ENCODE measurements at regions not wholly inside any gene's neighbourhood (a gene's known extent, or its start where the extent isn't known, plus 50 kb on each side); places are given as distances from the start of the nearest gene placed in this dataset.
"Not testable (repeated sequence)": the region's sequence is repeated elsewhere in the genome, so short reads cannot be mapped to it uniquely, and the experiment has no call there.

DNA sequence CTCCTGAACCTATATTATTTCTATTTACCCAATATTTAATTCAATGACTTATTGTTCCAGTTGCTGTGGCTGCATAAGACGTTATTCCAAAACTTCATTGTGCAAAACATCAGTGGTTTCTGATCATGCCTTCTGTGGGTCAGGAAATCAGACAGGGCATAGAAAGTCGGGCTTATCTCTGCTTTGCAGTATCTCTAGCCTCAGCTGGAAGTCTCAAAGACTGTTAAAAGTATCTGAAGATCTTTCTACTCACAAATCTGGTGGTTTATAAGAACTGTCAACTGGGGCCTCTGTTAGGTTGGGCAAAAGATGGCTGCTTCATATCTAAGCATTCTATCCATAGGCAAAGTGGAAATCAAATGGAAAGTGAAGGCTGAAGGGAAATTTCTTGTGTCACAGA, 687.7 kb upstream of the ARRDC3 start:
- no peak for DNase-seq

DNA sequence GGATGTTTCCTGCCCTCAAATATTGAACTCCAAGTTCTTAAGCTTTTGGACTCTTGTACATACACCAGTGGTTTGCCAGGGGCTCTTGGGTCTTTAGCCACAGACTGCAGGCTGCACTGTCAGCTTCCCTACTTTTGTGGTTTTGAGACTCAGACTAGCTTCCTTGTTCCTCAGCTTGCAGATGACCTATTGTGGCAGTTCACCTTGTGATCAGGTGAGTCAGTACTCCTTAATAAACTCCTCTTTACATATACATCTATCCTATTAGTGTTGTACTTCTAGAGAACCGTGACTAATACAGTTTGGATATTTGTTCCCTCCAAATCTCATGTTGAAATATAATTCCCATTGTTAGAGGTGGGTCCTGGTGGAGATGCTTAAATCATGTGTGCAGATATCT, 681.9 kb upstream of the ARRDC3 start:
- no peak for DNase-seq

DNA sequence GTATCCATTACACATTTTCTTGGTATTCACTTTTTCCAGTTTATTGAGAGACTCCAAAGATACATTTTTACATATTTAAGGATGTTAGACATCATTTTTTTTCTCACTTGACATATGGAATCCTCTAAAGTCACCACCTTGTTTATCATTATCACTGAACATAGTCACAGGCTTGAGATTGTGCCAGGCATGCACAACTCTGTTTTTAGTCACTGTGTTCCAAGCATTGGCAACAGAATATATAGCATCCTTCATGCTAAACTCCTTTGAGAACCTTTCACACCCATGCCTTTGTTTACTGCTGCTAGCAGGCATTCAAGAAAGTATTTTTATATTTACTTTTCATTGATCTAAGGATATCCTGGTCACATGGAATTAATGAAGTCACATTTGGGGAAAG, 668.6 kb upstream of the ARRDC3 start:
- DNase-seq = no peak

DNA sequence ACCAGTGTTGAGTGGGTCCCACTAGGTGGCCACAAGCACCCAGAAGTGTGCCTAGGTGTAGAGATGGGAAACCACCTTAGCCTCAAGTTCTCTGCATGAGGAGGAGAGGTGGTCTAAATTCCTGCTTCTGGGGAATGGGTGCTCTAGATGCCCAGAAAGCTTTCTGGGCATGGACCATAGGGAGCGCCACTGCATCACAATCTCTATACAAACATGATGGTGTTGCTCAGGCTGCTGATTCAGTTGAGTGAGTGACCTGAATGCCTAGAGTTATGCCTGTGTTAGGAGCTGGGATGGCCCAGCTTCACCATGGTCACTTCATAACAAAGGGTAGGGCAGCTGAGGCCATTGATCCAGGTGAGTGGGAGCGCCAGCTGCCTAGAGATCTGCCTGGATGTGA, 667.9 kb upstream of the ARRDC3 start:
- DNase-seq = no peak

DNA sequence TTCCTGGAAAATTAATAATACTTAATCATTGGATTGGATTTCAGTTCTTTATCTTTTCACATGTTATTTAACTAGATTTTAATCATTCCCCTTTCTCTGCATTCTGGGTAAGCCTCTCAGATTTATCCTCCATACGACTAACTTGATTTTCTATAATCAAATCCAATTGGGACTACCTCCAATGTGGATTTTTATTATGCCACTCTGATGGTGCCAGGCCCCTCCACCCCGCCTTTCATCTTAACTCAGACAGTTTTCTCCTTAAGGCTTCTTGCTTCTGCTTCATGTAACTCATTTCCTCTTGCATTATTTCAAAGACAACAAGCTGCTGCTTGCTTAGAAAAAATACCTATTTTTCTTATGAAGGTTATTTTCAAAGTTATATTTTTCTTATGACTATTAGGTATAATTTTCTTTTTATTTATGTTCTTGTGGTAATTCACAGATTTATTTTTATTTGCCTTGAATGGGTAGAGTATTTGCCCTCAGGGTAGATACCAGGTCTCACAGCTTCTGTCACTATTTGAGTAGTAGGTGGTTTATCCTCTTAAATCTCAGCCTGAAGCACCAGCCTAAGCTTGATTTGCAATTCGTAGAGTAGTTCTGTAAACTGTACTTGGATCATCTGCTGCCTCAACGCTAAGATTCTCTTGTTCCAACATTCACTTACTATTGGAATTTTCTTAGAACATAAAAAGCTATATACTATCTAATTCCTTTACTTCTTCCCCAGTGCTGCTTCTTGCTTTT, 659.0 kb upstream of the ARRDC3 start:
- DNase-seq = no peak

DNA sequence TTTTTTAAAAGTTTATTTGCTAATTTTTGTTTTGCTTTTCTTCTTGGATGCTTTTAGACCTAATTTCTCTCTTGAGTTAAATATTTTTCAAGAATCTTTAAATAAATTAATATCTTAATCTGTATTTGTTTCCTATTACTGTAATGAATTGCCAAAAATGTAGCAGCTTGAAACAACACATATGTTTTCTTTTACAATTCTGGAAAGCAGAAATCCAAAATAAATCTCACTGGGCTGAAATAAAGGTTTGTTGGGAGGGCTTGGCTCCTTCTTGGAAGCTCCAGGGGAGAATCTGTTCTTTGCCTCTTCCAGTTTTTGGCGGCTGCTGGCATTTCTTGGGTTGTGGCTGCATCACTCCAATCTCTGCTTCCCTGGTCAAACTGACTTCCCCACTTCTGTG, 658.1 kb upstream of the ARRDC3 start:
- DNase-seq = no peak

DNA sequence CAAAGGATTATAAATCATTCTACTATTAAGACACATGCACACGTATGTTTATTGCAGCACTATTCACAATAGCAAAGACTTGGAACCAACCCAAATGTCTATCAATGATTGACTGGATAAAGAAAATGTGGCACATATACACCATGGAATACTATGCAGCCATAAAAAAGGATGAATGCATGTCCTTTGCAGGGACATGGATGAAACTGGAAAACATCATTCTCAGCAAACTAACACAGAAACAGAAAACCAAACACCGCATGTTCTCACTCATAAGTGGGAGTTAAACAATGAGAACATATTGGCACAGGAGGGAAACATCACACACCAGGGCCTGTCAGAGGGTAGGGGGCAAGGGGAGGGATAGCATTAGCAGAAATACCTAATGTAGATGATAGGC, 646.7 kb upstream of the ARRDC3 start:
- DNase-seq = not testable (repeated sequence)

DNA sequence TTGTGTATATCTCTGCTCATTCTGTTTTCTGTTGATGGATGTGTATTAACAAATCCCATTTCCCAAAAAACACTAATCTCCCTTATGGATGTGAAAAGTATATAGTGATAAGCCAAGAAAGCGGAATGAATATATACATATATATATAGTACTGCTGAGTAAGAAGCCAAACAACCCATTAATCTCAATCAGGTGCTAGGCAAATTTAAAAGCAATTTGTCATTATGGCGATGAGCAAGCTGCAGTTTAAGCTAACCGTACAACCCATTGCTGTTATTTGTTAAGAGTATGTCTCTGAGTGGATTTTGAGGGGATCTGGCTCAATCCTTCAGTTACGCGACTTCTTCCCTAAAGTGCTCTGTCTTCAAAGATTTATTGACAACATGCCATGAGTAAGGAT, 640.4 kb upstream of the ARRDC3 start:
- peak; percentile 4 for DNase-seq

DNA sequence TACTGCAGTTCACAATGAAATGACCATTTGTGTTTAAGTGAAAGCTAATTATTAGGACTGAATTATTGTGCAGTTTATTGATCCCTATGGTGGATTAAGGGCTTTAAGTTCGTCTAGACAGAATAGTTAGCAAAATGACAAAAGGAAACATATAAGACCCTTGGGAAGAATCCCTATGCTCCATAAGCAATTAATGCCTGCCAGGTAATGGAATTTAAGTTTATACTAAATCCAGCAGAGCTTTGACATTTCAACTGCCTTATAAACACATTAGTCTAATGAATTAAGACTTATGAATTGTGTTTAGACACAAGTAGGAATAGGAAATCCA, 640.0 kb upstream of the ARRDC3 start:
- no peak for DNase-seq

DNA sequence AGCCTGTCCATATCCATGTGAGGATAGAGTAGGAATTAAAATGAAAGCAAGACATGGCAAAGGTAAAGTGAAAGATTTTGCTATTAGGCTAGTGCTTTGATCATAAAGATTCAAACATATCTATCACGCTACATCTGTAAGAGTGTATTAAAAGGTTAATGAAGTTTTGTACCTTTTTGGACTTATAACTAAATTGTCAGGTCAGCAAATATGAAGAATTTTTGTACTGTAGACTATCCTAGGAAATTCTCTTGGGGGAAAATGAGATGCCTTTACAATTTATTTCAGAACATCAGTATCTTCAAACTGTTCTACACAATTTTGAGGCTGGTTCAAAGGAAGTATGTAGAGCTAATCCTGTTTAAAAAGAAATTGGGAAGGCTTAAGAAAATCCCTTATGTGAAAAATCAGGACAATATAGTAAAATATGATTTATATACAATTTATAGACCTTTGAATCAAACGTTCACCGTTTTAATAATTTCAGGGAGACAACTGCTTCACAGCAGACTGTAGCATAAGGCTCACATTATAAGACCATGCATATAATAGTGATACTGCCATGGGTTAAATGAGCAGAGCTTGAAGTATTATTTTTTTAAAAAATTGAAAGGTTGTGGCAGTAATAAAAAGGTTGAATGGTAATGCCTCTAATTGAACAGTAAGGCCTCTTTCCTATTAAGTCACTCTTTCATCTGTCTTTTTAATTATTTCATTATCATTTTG, 639.5 kb upstream of the ARRDC3 start:
- DNase-seq = no peak

DNA sequence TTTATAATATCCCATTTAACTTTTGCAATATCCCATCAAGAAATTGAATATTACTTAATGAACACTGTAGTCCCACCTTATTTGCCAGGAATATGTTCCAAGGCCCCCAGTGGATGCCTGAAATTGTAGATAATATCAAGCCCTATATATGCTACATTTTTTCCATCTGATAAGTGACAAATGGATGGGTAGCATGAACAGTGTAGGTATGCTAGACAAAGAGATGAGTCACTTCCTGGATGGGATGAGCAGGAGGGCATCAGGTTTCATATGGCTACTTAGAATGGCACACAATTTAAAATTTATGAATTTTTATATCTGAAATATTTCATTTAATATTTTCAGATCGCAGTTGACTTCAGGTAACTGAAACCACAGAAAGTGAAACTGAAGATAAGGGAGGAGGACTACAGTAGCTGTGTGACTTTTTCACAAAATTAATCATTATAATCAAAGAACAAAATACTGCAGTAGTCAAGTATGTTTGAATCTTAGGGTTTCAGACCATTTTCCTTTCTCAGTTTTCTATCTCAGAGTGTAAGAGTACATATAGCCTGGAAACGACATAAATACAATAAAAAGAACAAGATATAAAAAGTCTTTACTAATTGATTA, 636.4 kb upstream of the ARRDC3 start:
- peak; percentile 38 for DNase-seq

DNA sequence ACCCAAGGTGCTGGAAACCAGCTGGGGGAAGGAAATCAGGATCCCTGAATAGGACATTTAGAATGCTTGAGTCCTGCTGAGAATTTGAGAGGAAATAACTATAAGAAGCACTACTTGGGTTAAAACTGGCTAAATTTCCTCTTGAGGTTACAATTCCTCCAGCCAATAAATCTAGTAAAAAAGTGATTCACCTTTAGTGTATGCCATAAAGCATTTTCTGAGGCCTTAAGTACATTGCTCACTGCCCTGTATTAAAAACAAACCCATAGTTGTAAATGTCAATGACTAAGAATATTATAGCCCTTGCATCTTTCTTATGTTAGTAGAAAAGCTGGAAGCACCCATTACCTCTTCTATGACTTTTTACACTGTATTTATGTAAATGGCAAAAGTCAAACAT, 634.7 kb upstream of the ARRDC3 start:
- peak; percentile 94 for DNase-seq

DNA sequence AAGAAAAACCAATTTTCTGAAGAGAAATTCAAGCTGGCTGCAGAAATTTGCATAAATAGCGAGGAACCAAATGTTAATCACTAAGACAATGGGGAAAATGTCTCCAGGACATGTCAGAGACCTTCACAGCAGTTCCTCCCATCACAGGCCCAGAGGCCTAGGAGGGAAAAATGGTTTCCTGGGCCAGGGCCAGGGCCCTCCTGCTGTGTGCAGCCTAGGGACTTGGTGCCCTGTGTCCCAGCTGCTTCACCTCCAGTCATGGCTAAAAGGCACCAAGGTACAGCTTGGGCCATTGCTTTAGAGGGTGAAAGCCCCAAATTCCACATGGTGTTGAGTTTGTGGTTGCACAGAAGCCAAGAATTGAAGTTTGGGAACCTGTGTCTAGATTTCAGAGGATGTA, 628.7 kb upstream of the ARRDC3 start:
- not testable (repeated sequence) for DNase-seq

DNA sequence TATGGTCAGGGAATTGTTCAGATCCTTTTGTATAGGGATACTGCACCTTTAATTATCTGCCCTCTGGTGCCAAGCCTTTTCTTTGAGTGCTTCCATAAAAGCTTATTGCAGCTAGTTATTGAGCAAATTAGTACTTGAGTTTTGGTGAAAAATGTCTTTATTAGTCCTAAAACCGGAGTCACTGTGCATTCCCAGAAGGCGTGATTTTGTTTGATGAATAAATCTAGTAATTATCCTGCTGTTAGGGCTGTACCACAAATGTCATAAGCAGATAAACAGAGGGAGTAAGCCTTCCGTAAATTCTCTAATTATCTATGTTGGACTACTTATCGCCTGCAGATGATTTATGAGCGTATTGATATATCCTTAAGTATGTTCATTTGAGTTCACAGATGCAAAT, 620.7 kb upstream of the ARRDC3 start:
- no peak for DNase-seq

DNA sequence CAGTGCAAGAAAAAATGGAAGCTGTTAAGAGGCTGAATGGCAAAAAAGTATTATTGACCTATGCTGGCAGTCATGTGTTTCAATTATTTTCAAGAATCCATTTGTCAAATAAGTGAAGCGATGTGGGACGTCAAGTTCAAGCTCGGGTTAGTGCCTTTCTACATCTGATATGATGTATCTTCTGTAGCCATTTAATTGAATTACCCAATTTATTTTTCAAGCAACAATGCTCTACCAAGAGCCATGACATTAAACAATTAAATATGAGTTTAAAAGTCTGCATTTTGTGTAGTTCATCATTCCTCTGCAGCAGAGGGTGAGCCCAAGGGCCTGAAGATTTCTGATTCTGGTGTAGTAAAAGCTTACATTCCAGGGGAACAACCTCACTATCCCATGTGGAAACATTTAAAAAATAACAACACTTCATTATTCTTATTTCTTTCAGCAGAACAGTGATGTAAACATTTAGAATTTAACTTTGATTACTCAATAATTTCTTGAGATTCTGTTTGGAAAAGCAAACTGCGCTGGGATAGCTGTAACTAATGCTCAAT, 619.7 kb upstream of the ARRDC3 start:
- DNase-seq = peak; percentile 22

DNA sequence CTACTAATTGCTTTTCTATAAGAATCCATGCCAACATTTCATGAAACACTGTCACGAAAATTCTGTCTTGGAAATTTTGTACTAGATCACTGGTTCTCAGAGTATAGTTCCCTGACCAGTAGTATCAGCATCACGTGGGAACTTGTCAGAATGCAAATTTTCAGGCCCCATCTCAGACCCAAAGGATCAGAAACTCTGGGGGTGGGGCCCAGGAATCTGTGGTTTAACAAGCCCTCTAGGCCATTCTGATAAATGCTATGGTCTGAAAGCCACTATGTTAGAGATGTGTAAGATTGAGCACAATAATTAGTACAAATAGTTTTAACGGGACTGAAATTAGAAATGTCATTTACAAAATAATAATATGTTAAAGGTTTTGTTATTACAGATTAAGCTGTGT, 615.7 kb upstream of the ARRDC3 start:
- DNase-seq = no peak

DNA sequence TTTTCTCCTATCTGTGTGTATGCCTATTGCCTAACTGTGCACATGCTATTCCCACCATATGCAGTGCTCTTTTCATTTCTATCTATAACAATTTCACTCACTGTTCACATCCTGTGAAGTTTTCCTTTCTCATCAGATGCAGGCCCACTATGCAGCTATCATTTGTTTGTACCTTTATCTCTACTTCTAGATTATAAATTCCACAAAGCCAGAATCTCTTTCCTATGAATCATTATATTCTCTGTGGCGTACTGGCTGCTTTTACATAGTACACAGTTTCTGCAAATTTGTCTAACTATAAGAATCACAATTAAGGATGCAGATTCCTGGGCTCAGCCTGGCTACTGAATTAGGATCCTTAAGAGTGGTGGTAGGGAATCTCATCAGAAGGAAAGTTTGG, 600.8 kb upstream of the ARRDC3 start:
- DNase-seq = no peak

DNA sequence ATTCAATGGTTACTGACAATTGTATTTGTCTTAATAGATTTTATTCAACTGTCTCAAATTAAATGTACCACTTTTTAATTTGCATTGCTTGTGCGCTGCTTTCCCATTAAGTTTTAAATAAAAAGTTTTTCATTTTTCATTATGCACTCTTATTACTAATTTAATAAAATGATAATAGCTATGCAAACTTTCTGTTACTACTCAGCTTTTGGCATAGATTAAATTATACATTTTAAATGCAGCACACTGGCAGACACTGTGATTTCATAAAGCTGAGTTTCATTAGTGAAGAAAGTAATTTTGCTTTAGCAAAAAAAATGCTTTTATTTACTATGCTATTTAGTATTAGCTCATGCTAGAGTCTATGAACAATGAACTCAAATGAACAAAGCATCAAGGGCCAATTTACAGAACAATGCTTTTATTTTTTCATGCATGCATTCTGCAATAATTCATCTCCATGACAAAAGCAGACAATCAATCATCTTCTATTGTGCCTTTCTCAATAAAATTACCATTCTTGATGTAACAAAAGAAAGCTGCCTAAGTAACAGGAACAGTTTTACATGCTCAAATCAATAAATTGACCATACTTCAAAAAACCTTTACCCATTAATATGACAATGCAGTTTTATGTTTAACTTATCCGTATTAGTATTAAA, 595.2 kb upstream of the ARRDC3 start:
- no peak for DNase-seq

DNA sequence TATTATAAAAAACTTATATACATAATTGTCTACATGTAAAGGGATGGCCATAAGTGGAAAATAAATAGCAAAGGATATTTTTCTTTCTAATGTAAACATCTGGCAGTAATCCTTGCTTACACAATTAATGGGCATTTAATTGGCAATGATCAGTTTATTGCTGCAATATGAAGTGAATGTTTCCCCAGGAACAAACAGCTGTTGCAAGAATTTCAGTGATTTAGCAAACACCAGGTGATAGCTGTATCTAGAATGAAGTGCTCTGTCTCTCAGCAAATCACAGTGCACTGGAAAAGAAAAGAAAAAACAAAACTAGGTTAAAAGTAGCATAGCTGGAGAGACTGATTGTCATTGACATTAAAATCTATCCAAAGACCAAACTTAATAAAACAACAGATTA, 594.5 kb upstream of the ARRDC3 start:
- no peak for DNase-seq

DNA sequence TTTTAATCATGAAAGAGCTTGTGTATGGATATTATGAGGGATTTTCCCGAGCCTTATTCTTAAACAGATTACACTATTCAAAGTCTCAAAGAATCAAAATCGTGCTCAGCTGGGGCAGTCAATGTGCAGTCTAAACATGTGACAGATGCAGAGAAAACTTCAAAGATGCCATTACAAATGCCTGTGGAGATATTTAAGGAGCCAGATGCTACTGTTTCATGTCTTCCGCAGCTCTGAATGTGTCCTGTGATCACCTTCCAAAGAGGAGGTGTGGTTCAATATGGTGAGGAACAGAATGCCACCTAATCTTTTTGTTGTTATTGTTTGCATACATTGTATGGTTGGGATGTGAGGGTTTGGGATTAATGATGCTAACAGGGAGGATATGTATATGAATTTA, 593.3 kb upstream of the ARRDC3 start:
- no peak for DNase-seq

DNA sequence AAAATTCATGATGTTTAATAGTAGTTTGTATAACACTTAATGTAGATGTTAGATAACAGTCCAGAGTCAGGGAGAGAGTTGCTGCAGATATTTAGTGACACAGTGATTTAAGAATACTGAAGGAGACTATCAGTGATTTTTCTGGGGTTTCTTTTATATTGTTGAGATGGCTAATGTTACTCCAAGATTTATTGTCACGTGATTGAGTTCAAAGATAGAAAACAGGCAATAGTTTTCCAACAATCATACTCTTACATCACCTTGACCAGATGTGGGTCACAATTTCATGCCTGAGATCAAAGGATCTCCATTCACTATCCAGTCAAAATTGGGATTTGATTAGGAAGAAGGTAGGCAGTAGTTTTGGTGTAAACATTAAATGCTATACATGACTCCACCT, 580.0 kb upstream of the ARRDC3 start:
- DNase-seq = no peak

DNA sequence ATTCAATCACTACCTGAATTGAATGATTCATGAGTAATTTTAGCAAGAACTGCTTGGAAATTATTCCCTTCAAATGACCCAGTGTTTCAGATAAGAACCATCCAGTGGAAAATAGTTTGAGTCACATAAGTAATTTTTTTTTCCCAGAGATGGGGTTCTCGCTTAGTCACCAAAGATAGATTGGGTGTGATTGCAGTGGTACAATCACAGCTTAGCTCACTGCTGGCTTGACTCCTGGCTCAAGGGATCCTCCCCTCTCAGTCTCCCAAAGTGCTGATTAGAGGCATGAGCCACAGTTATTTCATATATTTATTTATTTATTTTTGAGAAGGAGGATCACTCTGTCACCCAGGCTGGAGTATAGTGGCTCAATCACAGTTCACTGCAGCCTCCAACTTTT, 574.5 kb upstream of the ARRDC3 start:
- peak; percentile 13 for DNase-seq

DNA sequence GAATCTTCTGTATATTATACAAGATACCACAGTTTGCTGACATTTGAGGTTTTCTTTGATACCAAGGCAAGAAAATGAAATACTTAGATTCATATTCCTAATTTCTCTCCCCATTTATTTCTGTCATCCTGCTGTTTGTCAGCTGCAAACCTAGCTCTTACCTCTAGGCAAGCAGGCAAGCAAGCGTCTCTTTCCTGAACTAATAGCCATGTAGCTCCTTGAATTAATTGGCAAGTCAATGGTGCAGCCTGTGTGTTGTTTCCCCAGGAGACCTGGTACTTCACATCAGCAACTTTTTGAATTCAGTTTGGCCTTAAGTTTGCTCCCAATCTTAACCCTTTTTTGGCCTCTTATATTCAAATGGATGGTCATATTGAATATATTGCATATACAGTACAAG, 573.6 kb upstream of the ARRDC3 start:
- no peak for DNase-seq

DNA sequence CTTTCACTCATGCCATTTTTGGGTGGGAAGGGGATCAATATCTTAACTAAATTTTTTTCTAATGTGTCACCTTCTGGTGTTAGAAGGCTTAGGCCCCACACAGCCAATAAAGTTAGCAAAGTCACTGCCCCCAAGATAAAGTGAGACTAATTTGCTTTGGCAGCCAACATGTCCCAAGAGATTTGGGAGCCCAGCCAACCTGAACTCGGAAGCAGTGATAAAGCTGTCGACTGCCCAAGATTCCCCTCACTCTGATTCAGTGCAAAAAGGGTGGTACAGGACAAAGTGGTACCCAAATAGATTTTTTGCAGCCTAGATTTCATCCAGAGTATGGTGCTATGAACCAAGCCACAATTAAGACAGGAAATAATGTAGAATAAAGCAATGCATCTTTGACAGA, 572.5 kb upstream of the ARRDC3 start:
- DNase-seq = peak; percentile 1

Measured in fibroblast of upper back skin (primary cell).